Globus pallidus (tissue), 1 donor: ENCODE measurements at regions not wholly inside any gene's neighbourhood (a gene's known extent, or its start where the extent isn't known, plus 50 kb on each side); places are given as distances from the start of the nearest gene placed in this dataset.
"Not testable (repeated sequence)": the region's sequence is repeated elsewhere in the genome, so short reads cannot be mapped to it uniquely, and the experiment has no call there.

Experiments used
- DNase-seq: peaks from one replicate; pipeline ENCODE4 v3.0.0-alpha.2; 2015; ENCODE audit warnings: low spot score

- no peak for DNase-seq
These were observed 342.3 kb downstream of the LRRC3B start for GRCh38 chr3:26964836-26965235.

GRCh38 chr3:26967501-26967900 is 344.9 kb downstream of the LRRC3B start:
- DNase-seq: no peak

GRCh38 chr3:26984416-26985390 is 362.1 kb downstream of the LRRC3B start:
- no peak for DNase-seq

GRCh38 chr3:26989037-26989436 is 366.5 kb downstream of the LRRC3B start:
- DNase-seq: no peak

- no peak for DNase-seq
These were observed 372.0 kb downstream of the NEK10 start for GRCh38 chr3:26997226-26997625.

GRCh38 chr3:27010834-27011233 is 358.3 kb downstream of the NEK10 start:
- DNase-seq: no peak

GRCh38 chr3:27022096-27022761 is 347.0 kb downstream of the NEK10 start:
- peak; percentile 13 for DNase-seq

GRCh38 chr3:27024493-27024892 is 344.7 kb downstream of the NEK10 start:
- no peak for DNase-seq

- no peak for DNase-seq
These were observed 343.5 kb downstream of the NEK10 start for GRCh38 chr3:27025718-27026117.

GRCh38 chr3:27031476-27031875 is 337.7 kb downstream of the NEK10 start:
- no peak for DNase-seq

GRCh38 chr3:27034255-27034654 is 334.9 kb downstream of the NEK10 start:
- DNase-seq: peak; percentile 22

GRCh38 chr3:27040674-27041073 is 328.5 kb downstream of the NEK10 start:
- no peak for DNase-seq

- DNase-seq: not testable (repeated sequence)
These were observed 326.6 kb downstream of the NEK10 start for GRCh38 chr3:27042541-27042940.

- no peak for DNase-seq
These were observed 325.7 kb downstream of the NEK10 start for GRCh38 chr3:27043328-27043955.

GRCh38 chr3:27044931-27045481 is 324.2 kb downstream of the NEK10 start:
- no peak for DNase-seq

- no peak for DNase-seq
These were observed 322.8 kb downstream of the NEK10 start for GRCh38 chr3:27046351-27046750.

- no peak for DNase-seq
These were observed 319.4 kb downstream of the NEK10 start for GRCh38 chr3:27049792-27050191.

- not testable (repeated sequence) for DNase-seq
These were observed 317.7 kb downstream of the NEK10 start for GRCh38 chr3:27051527-27051926.

GRCh38 chr3:27056326-27056725 is 312.9 kb downstream of the NEK10 start:
- DNase-seq: no peak

- DNase-seq: no peak
These were observed 309.7 kb downstream of the NEK10 start for GRCh38 chr3:27059489-27059888.
